ENCODE measurements at regions not wholly inside any gene's neighbourhood (a gene's known extent, or its start where the extent isn't known, plus 50 kb on each side); places are given as distances from the start of the nearest gene placed in this dataset.
A peak's percentile ranks its signal among the peaks of the same experiment; 100 is the strongest.
"Not testable (repeated sequence)": the region's sequence is repeated elsewhere in the genome, so short reads cannot be mapped to it uniquely, and the experiment has no call there.

DNA sequence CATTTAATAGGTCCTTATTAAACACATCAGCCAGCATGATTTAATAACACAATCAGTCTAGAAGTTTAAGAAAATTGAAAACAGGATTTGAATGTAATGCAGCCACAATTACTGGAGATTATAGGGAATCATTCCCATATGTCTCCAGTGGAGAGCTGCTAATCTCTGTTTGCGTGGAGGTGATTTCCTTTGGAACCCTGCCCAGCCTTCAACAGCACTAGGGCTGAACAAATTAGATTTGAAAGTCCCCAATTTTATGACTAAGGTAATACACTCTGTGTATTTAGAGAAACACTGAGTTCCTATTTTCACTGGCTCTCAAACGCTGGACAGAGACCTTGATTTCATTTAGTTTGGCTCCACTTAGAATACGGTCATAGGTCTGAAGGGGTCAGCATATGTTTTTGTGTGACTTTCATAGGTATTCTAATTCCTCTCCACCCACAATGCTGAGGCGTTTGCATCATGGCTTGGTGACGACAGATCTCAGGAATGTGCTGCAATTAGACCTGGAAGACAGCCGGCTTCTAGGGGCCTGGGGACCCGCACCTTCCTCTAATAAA is 508.3 kb downstream of the EBF1 start:
- no peak for TF ChIP-seq POLR2AphosphoS5 (IDR thresholded peaks at IDR 0.05)
- TF ChIP-seq, protein P1, sequence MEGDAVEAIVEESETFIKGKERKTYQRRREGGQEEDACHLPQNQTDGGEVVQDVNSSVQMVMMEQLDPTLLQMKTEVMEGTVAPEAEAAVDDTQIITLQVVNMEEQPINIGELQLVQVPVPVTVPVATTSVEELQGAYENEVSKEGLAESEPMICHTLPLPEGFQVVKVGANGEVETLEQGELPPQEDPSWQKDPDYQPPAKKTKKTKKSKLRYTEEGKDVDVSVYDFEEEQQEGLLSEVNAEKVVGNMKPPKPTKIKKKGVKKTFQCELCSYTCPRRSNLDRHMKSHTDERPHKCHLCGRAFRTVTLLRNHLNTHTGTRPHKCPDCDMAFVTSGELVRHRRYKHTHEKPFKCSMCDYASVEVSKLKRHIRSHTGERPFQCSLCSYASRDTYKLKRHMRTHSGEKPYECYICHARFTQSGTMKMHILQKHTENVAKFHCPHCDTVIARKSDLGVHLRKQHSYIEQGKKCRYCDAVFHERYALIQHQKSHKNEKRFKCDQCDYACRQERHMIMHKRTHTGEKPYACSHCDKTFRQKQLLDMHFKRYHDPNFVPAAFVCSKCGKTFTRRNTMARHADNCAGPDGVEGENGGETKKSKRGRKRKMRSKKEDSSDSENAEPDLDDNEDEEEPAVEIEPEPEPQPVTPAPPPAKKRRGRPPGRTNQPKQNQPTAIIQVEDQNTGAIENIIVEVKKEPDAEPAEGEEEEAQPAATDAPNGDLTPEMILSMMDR (IDR thresholded peaks at IDR 0.05): no peak
- no peak for TF ChIP-seq EP300 (IDR thresholded peaks at IDR 0.05)
- no peak for TF ChIP-seq POLR2A (IDR thresholded peaks at IDR 0.05)
- peak in 1 of 2 donors; percentile 36 for ATAC-seq (ENCODE audit: low FRiP score in 2 of 2)
- Histone ChIP-seq H3K27ac (no peak overlapping the region), H3K9me3 (no peaks in the 10 kb centered on the region), H3K4me3 (no peak overlapping the region), H3K36me3 (no peaks in the 10 kb centered on the region), H3K4me1 (peaks cover 0 to 8% (median 4%) of the 10 kb centered on the region in 4 donors), H3K27me3 (no peaks in the 10 kb centered on the region)
- 14 to 29% methylated on average over 7 of the region's 7 CpGs for WGBS, 2 donors
- peak in 1 of 2 donors; percentile 24 for DNase-seq

GRCh38 chr5:158590746-158591300 is 508.9 kb downstream of the EBF1 start:
- H3K4me3 ChIP-seq: no peak overlapping the region
- no peaks in the 10 kb centered on the region for H3K9me3 ChIP-seq
- peaks cover 0 to 8% (median 4%) of the 10 kb centered on the region in 4 donors for H3K4me1 ChIP-seq
- no peak overlapping the region for H3K27ac ChIP-seq
- DNase-seq (no peak), ATAC-seq (ENCODE audit: low FRiP score in 2 of 2) (no peak)
- TF ChIP-seq POLR2A (IDR thresholded peaks at IDR 0.05) (no peak), EP300 (IDR thresholded peaks at IDR 0.05) (no peak), POLR2AphosphoS5 (IDR thresholded peaks at IDR 0.05) (no peak)
- TF ChIP-seq, protein P1 (IDR thresholded peaks at IDR 0.05): no peak
- H3K36me3 ChIP-seq: no peaks in the 10 kb centered on the region
- H3K27me3 ChIP-seq: no peaks in the 10 kb centered on the region
- 89 to 93% methylated on average over 2 of the region's 2 CpGs for WGBS, 2 donors

GRCh38 chr5:158589939-158590338 is 509.8 kb downstream of the EBF1 start:
- 22% methylated on average over 3 of the region's 3 CpGs for WGBS, 2 donors

GRCh38 chr5:158588617-158589016 is 511.1 kb downstream of the EBF1 start:
- Histone ChIP-seq H3K4me1 (peaks cover 0 to 8% (median 4%) of the 10 kb centered on the region in 4 donors), H3K27ac (no peak overlapping the region), H3K9me3 (peaks cover 0 to 8% (median 0%) of the 10 kb centered on the region in 4 donors), H3K27me3 (no peaks in the 10 kb centered on the region), H3K36me3 (no peaks in the 10 kb centered on the region), H3K4me3 (no peak overlapping the region)
- DNase-seq (no peak), ATAC-seq (ENCODE audit: low FRiP score in 2 of 2) (no peak)
- 67 to 70% methylated on average over 1 of the region's 1 CpG for WGBS, 2 donors
- TF ChIP-seq POLR2A (IDR thresholded peaks at IDR 0.05): no peak
- TF ChIP-seq EP300 (IDR thresholded peaks at IDR 0.05): no peak
- TF ChIP-seq POLR2AphosphoS5 (IDR thresholded peaks at IDR 0.05): no peak
- TF ChIP-seq, protein P1 (IDR thresholded peaks at IDR 0.05): no peak

More at GRCh38 chr5:158589939-158590338, 509.8 kb downstream of the EBF1 start:
- ATAC-seq (ENCODE audit: low FRiP score in 2 of 2) (peak in 1 of 2 donors; percentile 28), DNase-seq (no peak)
- no peaks in the 10 kb centered on the region for H3K36me3 ChIP-seq
- H3K9me3 ChIP-seq: peaks cover 0 to 6% (median 0%) of the 10 kb centered on the region in 4 donors
- no peak overlapping the region for H3K4me3 ChIP-seq
- H3K4me1 ChIP-seq: peaks cover 0 to 8% (median 4%) of the 10 kb centered on the region in 4 donors
- TF ChIP-seq POLR2AphosphoS5 (IDR thresholded peaks at IDR 0.05) (no peak), EP300 (IDR thresholded peaks at IDR 0.05) (no peak), POLR2A (IDR thresholded peaks at IDR 0.05) (no peak)
- TF ChIP-seq, protein P1 (IDR thresholded peaks at IDR 0.05): no peak
- no peak overlapping the region for H3K27ac ChIP-seq
- H3K27me3 ChIP-seq: no peaks in the 10 kb centered on the region

DNA sequence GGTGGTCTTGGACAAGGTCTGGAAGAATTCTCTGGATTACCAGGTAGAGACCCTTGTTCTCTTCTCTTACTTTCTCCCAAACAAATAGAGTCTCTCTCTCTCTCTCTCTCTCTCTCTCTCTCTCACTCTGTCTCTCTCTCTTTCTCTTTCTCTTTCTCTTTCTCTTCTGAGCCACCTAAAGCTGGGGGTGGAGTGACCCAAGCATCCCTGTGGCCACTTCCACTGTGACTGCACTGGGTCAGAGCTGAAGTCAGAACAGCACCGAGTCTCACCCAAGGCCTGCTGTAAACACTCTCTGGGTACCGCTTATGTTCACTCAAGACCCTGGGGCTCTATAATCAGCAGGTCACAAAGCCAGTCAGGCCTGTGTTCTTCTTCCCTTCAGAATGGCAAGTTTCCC is 513.7 kb downstream of the EBF1 start:
- Histone ChIP-seq H3K4me1 (peaks cover 0 to 1% (median under 1%) of the 10 kb centered on the region in 4 donors), H3K4me3 (no peak overlapping the region), H3K27me3 (no peaks in the 10 kb centered on the region), H3K36me3 (no peaks in the 10 kb centered on the region), H3K9me3 (peaks cover 0 to 8% (median 2%) of the 10 kb centered on the region in 4 donors), H3K27ac (no peak overlapping the region)
- DNase-seq (no peak), ATAC-seq (ENCODE audit: low FRiP score in 2 of 2) (no peak)
- TF ChIP-seq POLR2AphosphoS5 (IDR thresholded peaks at IDR 0.05) (no peak), EP300 (IDR thresholded peaks at IDR 0.05) (no peak)
- 100% methylated on average over 2 of the region's 2 CpGs for WGBS, 2 donors

DNA sequence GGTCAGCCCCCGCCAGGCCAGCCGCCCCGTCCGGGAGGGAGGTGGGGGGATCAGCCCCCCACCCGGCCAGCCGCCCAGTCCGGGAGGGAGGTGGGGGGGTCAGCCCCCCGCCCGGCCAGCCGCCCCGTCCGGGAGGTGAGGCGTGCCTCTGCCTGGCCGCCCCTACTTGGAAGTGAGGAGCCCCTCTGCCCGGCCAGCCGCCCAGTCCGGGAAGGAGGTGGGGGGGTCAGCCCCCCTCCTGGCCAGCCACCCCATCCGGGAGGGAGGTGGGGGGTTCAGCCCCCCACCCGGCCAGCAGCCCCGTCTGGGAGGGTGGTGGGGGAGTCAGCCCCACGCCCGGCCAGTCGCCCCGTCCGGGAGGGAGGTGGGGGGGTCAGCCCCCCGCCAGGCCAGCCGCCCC is 517.0 kb downstream of the EBF1 start:
- WGBS, 2 donors: 85% methylated on average over 8 of the region's 27 CpGs; no CpG with 5 or more reads in 1 of the 2 donors
- ATAC-seq (ENCODE audit: low FRiP score in 2 of 2); H3K27me3 ChIP-seq; H3K4me1 ChIP-seq; H3K4me3 ChIP-seq; H3K36me3 ChIP-seq; H3K27ac ChIP-seq: not testable (repeated sequence)
- peaks cover 0 to 12% (median 6%) of the 10 kb centered on the region in 4 donors for H3K9me3 ChIP-seq
- peak in 1 of 2 donors; percentile 50 for DNase-seq
